Panc1 (cell line): ENCODE measurements at regions not wholly inside any gene's neighbourhood (a gene's known extent, or its start where the extent isn't known, plus 50 kb on each side); places are given as distances from the start of the nearest gene placed in this dataset.

Experiments used
- ATAC-seq: fragments of 200-7000 bp; cut with Tn5 transposase; 2 replicates; pipeline ENCODE4 v1.9.1; 2020; ENCODE audit warnings: mild to moderate bottlenecking, moderate library complexity
- BruUV-seq: library from RNA; stranded (reverse); fragments of 400-500 nt; replicated peaks from 2 replicates; lab custom pipeline; 2021; lab: Mats Ljungman, UMichigan
- CTCF ChIA-PET: fragments of 300-600 bp; sonication (Branson Sonifier 250); formaldehyde crosslinking; loops from one replicate; lab custom pipeline; 2022; ENCODE audit warnings: antibody characterized with exemption; lab: Charles Lee
- POLR2A ChIA-PET: fragments of 300-600 bp; sonication (Branson Sonifier 250); formaldehyde crosslinking; loops from one replicate; lab custom pipeline; 2022; ENCODE audit warnings: antibody characterized with exemption; lab: Charles Lee
- DNase-seq: peaks from one replicate; pipeline ENCODE4 v3.0.0-alpha.2; 2010; ENCODE audit warnings: low read depth, low spot score
- H3K27ac ChIP-seq: 2 replicates; pipeline ENCODE4 v1.5.1; 2011; ENCODE audit warnings: mild to moderate bottlenecking, low read length, inconsistent platforms
- H3K27me3 ChIP-seq: fragments of 200-500 bp; sonication (Bioruptor generic); 2 replicates; pipeline ENCODE4 v1.6.0; 2014; ENCODE audit warnings: low read length, inconsistent platforms; ENCODE audit not compliant: control insufficient read depth, insufficient read depth
- H3K36me3 ChIP-seq: fragments of 200-500 bp; sonication (Bioruptor generic); 2 replicates; pipeline ENCODE4 v1.5.1; 2014; ENCODE audit warnings: inconsistent platforms, mild to moderate bottlenecking, low read length, moderate library complexity; ENCODE audit not compliant: control insufficient read depth, insufficient read depth
- H3K4me1 ChIP-seq: 2 replicates; pipeline ENCODE4 v1.5.1; 2011; ENCODE audit warnings: inconsistent platforms, mild to moderate bottlenecking, low read length, moderate library complexity; ENCODE audit not compliant: control insufficient read depth, insufficient read depth
- H3K4me3 ChIP-seq, 2 experiments: 2 replicates each; pipeline ENCODE4 v1.5.1; 2011 to 2012; ENCODE audit warnings: low read depth in 2 of 2, low read length in 2 of 2, mild to moderate bottlenecking in 2 of 2, inconsistent platforms in 1 of 2, moderate library complexity in 1 of 2
- H3K9me3 ChIP-seq: fragments of 200-500 bp; sonication (Bioruptor generic); 2 replicates; pipeline ENCODE4 v1.5.1; 2014; ENCODE audit warnings: low read depth, mild to moderate bottlenecking, inconsistent platforms, low read length, moderate library complexity; ENCODE audit not compliant: control insufficient read depth, insufficient read depth
- POLR2AphosphoS5 ChIP-seq: IDR thresholded peaks from 2 replicates; pipeline ENCODE4 v1.6.1; 2012; ENCODE audit warnings: mild to moderate bottlenecking, low read depth, low read length, moderate library complexity
- SIN3A ChIP-seq: IDR thresholded peaks from 2 replicates; pipeline ENCODE4 v1.6.1; 2012; ENCODE audit warnings: low read depth, mild to moderate bottlenecking, low read length, moderate library complexity, borderline replicate concordance; ENCODE audit not compliant: insufficient read depth
- TCF7L2 ChIP-seq: IDR thresholded peaks from 2 replicates; pipeline ENCODE4 v1.6.1; 2011; ENCODE audit warnings: mild to moderate bottlenecking, low read depth, low read length, inconsistent platforms
- in situ Hi-C: cut with HindIII; loops from 2 replicates; pipeline ENCODE4 v1.10.0; 2016; ENCODE audit warnings: low sequenced_read_pairs, low pct_unique_long_range_greater_than_20kb
- intact Hi-C: fragments of 100-400 bp; cut with micrococcal nuclease; formaldehyde crosslinking; loops from one replicate; pipeline ENCODE4 v1.10.0; 2022; ENCODE audit not compliant: unreplicated experiment
- TF ChIP-seq, protein P1 (sequence below), 2 experiments: IDR thresholded peaks; 2 replicates each; pipeline ENCODE4 v1.6.1; 2011 to 2012; ENCODE audit warnings: low read depth in 2 of 2, control low read depth in 1 of 2, low read length in 1 of 2, mild to moderate bottlenecking in 1 of 2, moderate library complexity in 1 of 2; ENCODE audit not compliant: insufficient read depth in 1 of 2
- TF ChIP-seq, protein P2 (sequence below): fragments of 450-650 bp; IDR thresholded peaks from 2 replicates; pipeline ENCODE4 v1.5.1; 2017; ENCODE audit warnings: mild to moderate bottlenecking

DNA sequence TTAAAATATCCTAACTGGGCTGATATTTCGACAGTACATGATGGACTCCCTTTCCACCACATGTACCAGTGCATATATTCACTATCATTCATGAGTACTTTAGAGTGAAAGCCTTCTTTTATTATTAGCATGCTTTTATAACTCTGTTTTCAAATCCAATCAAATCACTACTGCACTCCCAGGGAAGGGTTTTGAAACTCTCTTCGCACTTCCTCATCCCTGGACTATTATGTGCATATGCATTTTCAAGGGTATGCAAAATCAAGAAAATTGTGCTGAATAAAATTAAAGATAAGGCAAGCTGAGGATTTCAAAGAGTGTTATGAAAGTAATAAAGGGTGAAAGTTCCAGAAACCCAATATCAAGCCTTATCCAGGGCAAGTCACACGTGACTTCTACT is 411.4 kb upstream of the PDZRN3 start:
- ChIA-PET POLR2A (no interaction called here), CTCF (no interaction called here)
- in situ Hi-C loops = no loop called here
- intact Hi-C loops = no loop called here
- DNase-seq (no peak), ATAC-seq (no peak)
- no peak overlapping the region for H3K27ac ChIP-seq
- no peaks in the 10 kb centered on the region for H3K4me1 ChIP-seq
- no peaks in the 10 kb centered on the region for H3K36me3 ChIP-seq
- no peaks in the 10 kb centered on the region for H3K9me3 ChIP-seq
- no peaks in the 10 kb centered on the region for H3K27me3 ChIP-seq
- no TSS peak for BruUV-seq
- H3K4me3 ChIP-seq = no peak overlapping the region
- TF ChIP-seq POLR2AphosphoS5 (no peak), TCF7L2 (no peak), SIN3A (no peak)
- TF ChIP-seq, protein P1, sequence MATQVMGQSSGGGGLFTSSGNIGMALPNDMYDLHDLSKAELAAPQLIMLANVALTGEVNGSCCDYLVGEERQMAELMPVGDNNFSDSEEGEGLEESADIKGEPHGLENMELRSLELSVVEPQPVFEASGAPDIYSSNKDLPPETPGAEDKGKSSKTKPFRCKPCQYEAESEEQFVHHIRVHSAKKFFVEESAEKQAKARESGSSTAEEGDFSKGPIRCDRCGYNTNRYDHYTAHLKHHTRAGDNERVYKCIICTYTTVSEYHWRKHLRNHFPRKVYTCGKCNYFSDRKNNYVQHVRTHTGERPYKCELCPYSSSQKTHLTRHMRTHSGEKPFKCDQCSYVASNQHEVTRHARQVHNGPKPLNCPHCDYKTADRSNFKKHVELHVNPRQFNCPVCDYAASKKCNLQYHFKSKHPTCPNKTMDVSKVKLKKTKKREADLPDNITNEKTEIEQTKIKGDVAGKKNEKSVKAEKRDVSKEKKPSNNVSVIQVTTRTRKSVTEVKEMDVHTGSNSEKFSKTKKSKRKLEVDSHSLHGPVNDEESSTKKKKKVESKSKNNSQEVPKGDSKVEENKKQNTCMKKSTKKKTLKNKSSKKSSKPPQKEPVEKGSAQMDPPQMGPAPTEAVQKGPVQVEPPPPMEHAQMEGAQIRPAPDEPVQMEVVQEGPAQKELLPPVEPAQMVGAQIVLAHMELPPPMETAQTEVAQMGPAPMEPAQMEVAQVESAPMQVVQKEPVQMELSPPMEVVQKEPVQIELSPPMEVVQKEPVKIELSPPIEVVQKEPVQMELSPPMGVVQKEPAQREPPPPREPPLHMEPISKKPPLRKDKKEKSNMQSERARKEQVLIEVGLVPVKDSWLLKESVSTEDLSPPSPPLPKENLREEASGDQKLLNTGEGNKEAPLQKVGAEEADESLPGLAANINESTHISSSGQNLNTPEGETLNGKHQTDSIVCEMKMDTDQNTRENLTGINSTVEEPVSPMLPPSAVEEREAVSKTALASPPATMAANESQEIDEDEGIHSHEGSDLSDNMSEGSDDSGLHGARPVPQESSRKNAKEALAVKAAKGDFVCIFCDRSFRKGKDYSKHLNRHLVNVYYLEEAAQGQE (IDR thresholded peaks at IDR 0.05; ENCODE audit: insufficient read depth in 1 of 2, low read depth in 2 of 2, low read length in 1 of 2) = no peak
- TF ChIP-seq, protein P2, sequence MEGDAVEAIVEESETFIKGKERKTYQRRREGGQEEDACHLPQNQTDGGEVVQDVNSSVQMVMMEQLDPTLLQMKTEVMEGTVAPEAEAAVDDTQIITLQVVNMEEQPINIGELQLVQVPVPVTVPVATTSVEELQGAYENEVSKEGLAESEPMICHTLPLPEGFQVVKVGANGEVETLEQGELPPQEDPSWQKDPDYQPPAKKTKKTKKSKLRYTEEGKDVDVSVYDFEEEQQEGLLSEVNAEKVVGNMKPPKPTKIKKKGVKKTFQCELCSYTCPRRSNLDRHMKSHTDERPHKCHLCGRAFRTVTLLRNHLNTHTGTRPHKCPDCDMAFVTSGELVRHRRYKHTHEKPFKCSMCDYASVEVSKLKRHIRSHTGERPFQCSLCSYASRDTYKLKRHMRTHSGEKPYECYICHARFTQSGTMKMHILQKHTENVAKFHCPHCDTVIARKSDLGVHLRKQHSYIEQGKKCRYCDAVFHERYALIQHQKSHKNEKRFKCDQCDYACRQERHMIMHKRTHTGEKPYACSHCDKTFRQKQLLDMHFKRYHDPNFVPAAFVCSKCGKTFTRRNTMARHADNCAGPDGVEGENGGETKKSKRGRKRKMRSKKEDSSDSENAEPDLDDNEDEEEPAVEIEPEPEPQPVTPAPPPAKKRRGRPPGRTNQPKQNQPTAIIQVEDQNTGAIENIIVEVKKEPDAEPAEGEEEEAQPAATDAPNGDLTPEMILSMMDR = no peak

DNA sequence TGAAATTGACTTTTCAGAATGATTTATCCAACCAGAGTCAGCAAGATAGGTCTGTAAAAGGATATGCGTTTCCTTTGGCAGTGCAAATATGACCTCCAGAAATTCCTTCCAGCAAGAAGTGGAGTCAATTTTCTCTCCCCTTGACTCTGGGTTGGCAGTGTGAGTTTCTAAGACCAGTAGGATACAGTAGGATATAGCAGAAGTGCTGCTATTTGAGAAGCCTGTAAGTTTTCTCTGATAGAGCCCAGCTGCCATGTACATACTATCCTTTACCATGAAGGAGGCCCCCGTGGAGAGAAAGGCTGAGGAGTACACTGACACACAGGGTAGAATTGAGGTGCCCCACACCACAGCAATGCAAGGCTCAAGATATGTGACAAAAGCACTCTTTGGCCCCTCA is 409.1 kb upstream of the PDZRN3 start:
- TF ChIP-seq SIN3A = no peak
- ATAC-seq (no peak), DNase-seq (no peak)
- CTCF ChIA-PET = no interaction called here
- BruUV-seq = no TSS peak
- Histone ChIP-seq H3K9me3 (no peaks in the 10 kb centered on the region), H3K4me1 (no peaks in the 10 kb centered on the region), H3K27me3 (no peaks in the 10 kb centered on the region), H3K4me3 (no peak overlapping the region), H3K36me3 (no peaks in the 10 kb centered on the region), H3K27ac (no peak overlapping the region)
- intact Hi-C loops = no loop called here
- POLR2A ChIA-PET = no interaction called here
- in situ Hi-C loops = no loop called here

DNA sequence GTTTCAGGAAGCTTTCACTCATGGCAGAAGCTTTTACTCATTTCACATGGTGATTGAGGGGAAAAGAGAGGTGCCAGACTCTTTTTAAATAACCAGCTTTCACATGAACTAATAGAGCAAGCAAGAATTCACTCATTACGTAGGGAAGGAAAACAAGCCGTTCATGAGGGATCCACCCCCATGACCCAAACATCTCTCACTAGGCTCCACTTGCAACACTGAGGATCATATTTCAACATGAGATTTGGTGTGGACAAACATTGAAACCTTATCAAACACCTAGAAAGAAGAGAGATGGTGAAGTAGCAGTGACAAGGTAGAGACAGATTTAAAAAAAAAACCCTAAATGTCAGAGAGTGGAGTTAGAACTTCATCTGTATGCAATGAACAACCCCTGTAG is 408.6 kb upstream of the PDZRN3 start:
- H3K27me3 ChIP-seq = no peaks in the 10 kb centered on the region
- no peak overlapping the region for H3K27ac ChIP-seq
- no peaks in the 10 kb centered on the region for H3K4me1 ChIP-seq
- ChIA-PET CTCF (no interaction called here), POLR2A (no interaction called here)
- intact Hi-C loops (no loop called here), in situ Hi-C loops (no loop called here)
- H3K36me3 ChIP-seq = no peaks in the 10 kb centered on the region
- TF ChIP-seq POLR2AphosphoS5 (no peak), TCF7L2 (no peak), SIN3A (no peak)
- TF ChIP-seq, protein P2 = no peak
- TF ChIP-seq, protein P1 (IDR thresholded peaks at IDR 0.05; ENCODE audit: insufficient read depth in 1 of 2, low read depth in 2 of 2, low read length in 1 of 2) = no peak
- ATAC-seq (no peak), DNase-seq (no peak)
- BruUV-seq = no TSS peak
- no peak overlapping the region for H3K4me3 ChIP-seq
- no peaks in the 10 kb centered on the region for H3K9me3 ChIP-seq
